Keratinocyte (primary cell): ENCODE measurements at regions not wholly inside any gene's neighbourhood (a gene's known extent, or its start where the extent isn't known, plus 50 kb on each side); places are given as distances from the start of the nearest gene placed in this dataset.

Source experiments
- DNase-seq: peaks from one replicate; pipeline ENCODE4 v3.0.0-alpha.2; 2011; ENCODE audit warnings: low read depth, missing footprints, low spot score
- FAIRE-seq: peaks from 2 replicates; lab custom pipeline; 2011; peaks lifted over from hg19 to GRCh38; lab: Jason Lieb, UNC
- H2AFZ ChIP-seq: 2 replicates; pipeline ENCODE4 v1.6.0; 2012; ENCODE audit warnings: low read length, control low read depth, inconsistent platforms; ENCODE audit not compliant: control insufficient read depth
- H3K27ac ChIP-seq: 2 replicates; pipeline ENCODE4 v1.5.1; 2011; ENCODE audit warnings: low read length; ENCODE audit not compliant: control insufficient read depth, insufficient read depth
- H3K27me3 ChIP-seq: 3 replicates; pipeline ENCODE4 v1.6.0; 2011; ENCODE audit warnings: low read length; ENCODE audit not compliant: control insufficient read depth, insufficient read depth; ENCODE audit errors: extremely low read depth
- H3K36me3 ChIP-seq, 2 experiments: 2 replicates in 1 of 2; 3 replicates in 1 of 2; pipeline ENCODE4 v1.5.1; 2011; ENCODE audit warnings: low read length in 2 of 2, mild to moderate bottlenecking in 1 of 2; ENCODE audit not compliant: control insufficient read depth in 2 of 2, insufficient read depth in 2 of 2; ENCODE audit errors: extremely low read depth in 1 of 2
- H3K4me1 ChIP-seq: 3 replicates; pipeline ENCODE4 v1.5.1; 2011; ENCODE audit warnings: low read length; ENCODE audit not compliant: control insufficient read depth, insufficient read depth; ENCODE audit errors: extremely low read depth
- H3K4me2 ChIP-seq: 3 replicates; pipeline ENCODE4 v1.6.0; 2011; ENCODE audit warnings: low read depth, low read length; ENCODE audit not compliant: control insufficient read depth, insufficient read depth; ENCODE audit errors: extremely low read depth
- H3K4me3 ChIP-seq, 3 experiments: fragments of 200-600 bp in 1 of 3; sonication (generic) in 1 of 3; 2 replicates in 2 of 3; 3 replicates in 1 of 3; pipeline ENCODE4 v1.5.1; 2011 to 2016; ENCODE audit warnings: low read length in 3 of 3, mild to moderate bottlenecking in 3 of 3, control low read depth in 2 of 3, inconsistent platforms in 1 of 3, low read depth in 1 of 3, mixed read lengths in 1 of 3, mixed run types in 1 of 3, moderate library complexity in 1 of 3; ENCODE audit not compliant: control insufficient read depth in 2 of 3, insufficient read depth in 2 of 3; ENCODE audit errors: extremely low read depth in 1 of 3
- H3K79me2 ChIP-seq: 2 replicates; pipeline ENCODE4 v1.6.0; 2012; ENCODE audit warnings: low read length; ENCODE audit not compliant: control insufficient read depth, insufficient read depth
- H3K9ac ChIP-seq: 3 replicates; pipeline ENCODE4 v1.6.0; 2011; ENCODE audit warnings: low read length; ENCODE audit not compliant: control insufficient read depth, insufficient read depth; ENCODE audit errors: extremely low read depth
- H3K9me1 ChIP-seq: 3 replicates; pipeline ENCODE4 v1.6.0; 2011; ENCODE audit warnings: low read length; ENCODE audit not compliant: control insufficient read depth, insufficient read depth; ENCODE audit errors: extremely low read depth
- H3K9me3 ChIP-seq: 2 replicates; pipeline ENCODE4 v1.5.1; 2012; ENCODE audit warnings: low read depth, low read length; ENCODE audit not compliant: control insufficient read depth
- H4K20me1 ChIP-seq: 3 replicates; pipeline ENCODE4 v1.6.0; 2011; ENCODE audit warnings: low read length; ENCODE audit not compliant: control insufficient read depth, insufficient read depth; ENCODE audit errors: extremely low read depth
- EZH2 ChIP-seq: IDR thresholded peaks from one replicate; pipeline ENCODE4 v1.6.1; 2012; ENCODE audit warnings: inconsistent platforms, mild to moderate bottlenecking, low read length, moderate library complexity
- dilution Hi-C: fragments of 300-500 bp; cut with MboI; formaldehyde crosslinking; loops from one replicate; pipeline ENCODE4 v1.7.0; 2020; ENCODE audit warnings: low sequenced_read_pairs; ENCODE audit not compliant: extremely low pct_ligation_motif_present
- TF ChIP-seq, protein P1 (sequence below), 3 experiments: IDR thresholded peaks in 1 of 3; conservative IDR thresholded peaks in 1 of 3; optimal IDR thresholded peaks in 1 of 3; 2 replicates in 2 of 3; 3 replicates in 1 of 3; pipeline versions ENCODE3 to v1.5.1; 2011; ENCODE audit warnings: low read length in 3 of 3, mild to moderate bottlenecking in 3 of 3, moderate library complexity in 2 of 3, control low read depth in 1 of 3, inconsistent platforms in 1 of 3; ENCODE audit not compliant: insufficient read depth in 2 of 3; ENCODE audit errors: extremely low read depth in 1 of 3

DNA sequence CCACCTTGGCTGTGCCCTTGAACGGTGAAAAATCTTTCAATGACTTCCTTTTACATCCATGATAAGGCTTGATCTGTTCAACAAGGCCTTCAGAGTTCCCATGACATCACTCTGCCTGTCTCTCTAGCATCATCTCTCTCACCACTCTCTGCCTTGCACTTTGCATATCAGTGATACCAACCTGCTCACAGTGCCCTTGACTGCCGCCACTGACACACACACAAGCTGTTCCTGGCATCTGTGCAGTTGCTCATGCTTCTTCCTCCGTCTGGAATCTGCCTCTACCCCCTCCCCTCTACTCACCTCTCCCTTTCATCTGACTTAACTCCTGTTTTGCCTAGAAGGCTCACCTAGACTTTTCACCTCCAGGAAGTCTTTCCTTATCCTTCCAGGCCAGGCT, 79.1 kb upstream of the SEC11C start:
- no peaks in the 10 kb centered on the region for H3K79me2 ChIP-seq
- no peaks in the 10 kb centered on the region for H4K20me1 ChIP-seq
- dilution Hi-C loops = loop anchor here (25.0 kb wide), 1 partner anchor 273 kb away; no protein-coding TSS in a partner anchor
- H3K9me1 ChIP-seq = no peaks in the 10 kb centered on the region
- DNase-seq (no peak), FAIRE-seq (no peak)
- H3K27me3 ChIP-seq = no peaks in the 10 kb centered on the region
- H3K9me3 ChIP-seq = no peaks in the 10 kb centered on the region
- H3K27ac ChIP-seq = no peak overlapping the region
- H3K4me2 ChIP-seq = no peak overlapping the region
- no peaks in the 10 kb centered on the region for H3K36me3 ChIP-seq
- no peak overlapping the region for H2AFZ ChIP-seq
- H3K9ac ChIP-seq = no peak overlapping the region
- TF ChIP-seq, protein P1, sequence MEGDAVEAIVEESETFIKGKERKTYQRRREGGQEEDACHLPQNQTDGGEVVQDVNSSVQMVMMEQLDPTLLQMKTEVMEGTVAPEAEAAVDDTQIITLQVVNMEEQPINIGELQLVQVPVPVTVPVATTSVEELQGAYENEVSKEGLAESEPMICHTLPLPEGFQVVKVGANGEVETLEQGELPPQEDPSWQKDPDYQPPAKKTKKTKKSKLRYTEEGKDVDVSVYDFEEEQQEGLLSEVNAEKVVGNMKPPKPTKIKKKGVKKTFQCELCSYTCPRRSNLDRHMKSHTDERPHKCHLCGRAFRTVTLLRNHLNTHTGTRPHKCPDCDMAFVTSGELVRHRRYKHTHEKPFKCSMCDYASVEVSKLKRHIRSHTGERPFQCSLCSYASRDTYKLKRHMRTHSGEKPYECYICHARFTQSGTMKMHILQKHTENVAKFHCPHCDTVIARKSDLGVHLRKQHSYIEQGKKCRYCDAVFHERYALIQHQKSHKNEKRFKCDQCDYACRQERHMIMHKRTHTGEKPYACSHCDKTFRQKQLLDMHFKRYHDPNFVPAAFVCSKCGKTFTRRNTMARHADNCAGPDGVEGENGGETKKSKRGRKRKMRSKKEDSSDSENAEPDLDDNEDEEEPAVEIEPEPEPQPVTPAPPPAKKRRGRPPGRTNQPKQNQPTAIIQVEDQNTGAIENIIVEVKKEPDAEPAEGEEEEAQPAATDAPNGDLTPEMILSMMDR (optimal IDR thresholded peaks at IDR 0.05 in 1 of 3, IDR thresholded peaks at IDR 0.05 in 1 of 3, conservative IDR thresholded peaks at IDR 0.05 in 1 of 3; ENCODE audit: extremely low read depth in 1 of 3, insufficient read depth in 2 of 3, low read length in 3 of 3) = no peak
- TF ChIP-seq EZH2 = no peak
- H3K4me3 ChIP-seq = no peak overlapping the region
- no peaks in the 10 kb centered on the region for H3K4me1 ChIP-seq

DNA sequence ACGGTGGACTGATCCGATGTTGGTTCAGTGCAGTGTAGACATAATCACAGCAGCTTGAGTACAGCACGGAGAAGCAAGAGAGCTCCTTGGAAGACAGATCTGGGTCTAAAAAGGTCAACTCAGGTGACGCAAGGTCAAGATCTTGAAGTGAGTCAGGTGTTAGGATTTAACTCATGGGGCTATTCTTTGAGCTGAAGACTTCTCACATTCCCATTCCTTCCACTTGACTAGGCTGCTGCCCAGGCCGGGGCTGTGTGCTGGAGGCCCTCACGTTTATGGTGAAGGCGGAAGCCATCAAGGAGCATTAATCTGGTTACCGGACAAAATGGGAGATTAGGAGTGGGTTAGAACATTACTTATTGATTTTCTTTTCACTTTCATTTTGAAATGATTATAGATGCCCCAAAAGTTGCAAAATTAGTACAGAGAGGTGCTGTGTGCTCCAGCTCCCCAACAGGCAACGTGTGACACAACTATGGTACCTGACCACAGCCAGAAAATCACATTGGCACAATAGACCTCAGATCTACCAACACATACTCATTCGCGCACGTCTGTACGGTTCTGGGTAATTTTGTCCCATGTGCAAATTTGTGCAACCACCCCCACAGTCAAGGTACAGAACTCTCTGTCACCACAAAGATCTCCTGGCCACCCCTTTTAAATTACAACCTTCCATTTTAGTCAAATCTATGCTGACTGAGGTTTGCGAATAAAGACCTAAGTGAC, 77.6 kb upstream of the SEC11C start:
- FAIRE-seq (no peak), DNase-seq (no peak)
- no peak overlapping the region for H3K9ac ChIP-seq
- H3K4me3 ChIP-seq = no peak overlapping the region
- dilution Hi-C loops = loop anchor here (25.0 kb wide), 1 partner anchor 275 kb away; no protein-coding TSS in a partner anchor
- no peak overlapping the region for H3K4me2 ChIP-seq
- TF ChIP-seq EZH2 = no peak
- TF ChIP-seq, protein P1 (optimal IDR thresholded peaks at IDR 0.05 in 1 of 3, IDR thresholded peaks at IDR 0.05 in 1 of 3, conservative IDR thresholded peaks at IDR 0.05 in 1 of 3; ENCODE audit: extremely low read depth in 1 of 3, insufficient read depth in 2 of 3, low read length in 3 of 3) = no peak
- H3K36me3 ChIP-seq = no peaks in the 10 kb centered on the region
- H3K9me1 ChIP-seq = no peaks in the 10 kb centered on the region
- H3K4me1 ChIP-seq = no peaks in the 10 kb centered on the region
- no peaks in the 10 kb centered on the region for H4K20me1 ChIP-seq
- no peaks in the 10 kb centered on the region for H3K79me2 ChIP-seq
- H2AFZ ChIP-seq = no peak overlapping the region
- no peaks in the 10 kb centered on the region for H3K9me3 ChIP-seq
- no peaks in the 10 kb centered on the region for H3K27me3 ChIP-seq
- no peak overlapping the region for H3K27ac ChIP-seq
